DMS79 treated with DMSO at 0.1 percent for 48 hours (cell line): ENCODE measurements at regions not wholly inside any gene's neighbourhood (a gene's known extent, or its start where the extent isn't known, plus 50 kb on each side); places are given as distances from the start of the nearest gene placed in this dataset.

Experiments used
- DNase-seq: peaks from one replicate; lab custom pipeline; 2025; lab: John Stamatoyannopoulos, UW

DNA sequence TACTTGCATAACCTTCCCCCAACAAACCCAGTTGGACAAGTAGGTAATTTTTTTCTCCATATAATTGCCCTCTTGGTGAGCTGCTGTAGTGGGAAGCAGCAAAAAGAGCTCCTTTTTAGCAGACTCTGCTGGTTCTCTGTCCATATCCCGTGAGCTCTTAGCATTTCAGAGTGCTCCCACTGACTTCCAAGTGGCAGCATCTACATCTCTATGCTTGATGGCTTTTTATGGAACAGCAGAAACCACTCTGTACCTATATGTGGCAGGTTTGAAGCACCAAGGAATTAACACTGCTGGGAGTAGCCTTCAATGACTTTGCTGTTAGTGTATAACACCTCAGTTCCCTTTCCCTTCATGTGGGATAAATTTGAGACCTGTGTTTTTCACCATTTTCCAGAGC, 168.4 kb upstream of the NHS start:
- DNase-seq: no peak

DNA sequence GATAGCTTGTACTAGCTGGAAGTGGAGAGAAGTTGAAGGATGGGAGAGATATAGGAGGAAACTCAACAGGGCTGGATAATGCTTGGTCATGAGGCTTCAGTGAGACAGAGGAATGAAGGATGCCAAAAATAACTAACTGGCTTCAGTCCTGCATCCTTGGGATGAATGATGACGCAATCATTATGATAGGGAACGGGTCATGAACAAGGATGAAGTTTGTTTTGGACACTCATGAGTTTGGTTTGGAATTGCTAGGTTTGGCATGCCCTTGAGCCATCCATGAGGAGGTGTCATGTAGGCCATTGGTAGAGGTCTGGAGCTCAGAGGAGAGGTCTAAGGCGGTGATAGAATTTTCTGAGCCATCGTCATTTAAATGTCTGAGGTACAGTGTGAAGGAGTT, 160.0 kb upstream of the NHS start:
- DNase-seq: no peak

- no peak for DNase-seq
Observed at GRCh38 chrX:17226736-17227135, 148.3 kb upstream of the NHS start.

DNA sequence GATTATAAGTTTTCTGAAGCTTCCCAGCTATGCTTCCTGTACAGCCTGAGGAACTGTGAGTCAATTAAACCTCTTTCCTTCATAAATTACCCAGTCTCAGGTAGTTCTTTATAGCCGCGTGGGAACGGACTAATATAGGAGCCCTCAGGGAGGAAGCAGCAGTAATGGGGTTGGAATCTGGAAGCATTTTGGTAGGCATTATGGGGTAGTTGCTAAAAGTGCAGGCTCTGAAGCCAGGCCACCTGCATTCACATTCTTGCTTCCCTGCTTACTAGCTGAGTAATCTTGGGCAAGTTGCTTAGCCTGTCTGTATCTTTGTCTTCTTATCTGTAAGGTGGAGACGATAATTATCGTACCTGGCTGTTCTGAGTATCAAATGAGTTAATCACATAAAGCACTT, 137.9 kb upstream of the NHS start:
- no peak for DNase-seq

DNA sequence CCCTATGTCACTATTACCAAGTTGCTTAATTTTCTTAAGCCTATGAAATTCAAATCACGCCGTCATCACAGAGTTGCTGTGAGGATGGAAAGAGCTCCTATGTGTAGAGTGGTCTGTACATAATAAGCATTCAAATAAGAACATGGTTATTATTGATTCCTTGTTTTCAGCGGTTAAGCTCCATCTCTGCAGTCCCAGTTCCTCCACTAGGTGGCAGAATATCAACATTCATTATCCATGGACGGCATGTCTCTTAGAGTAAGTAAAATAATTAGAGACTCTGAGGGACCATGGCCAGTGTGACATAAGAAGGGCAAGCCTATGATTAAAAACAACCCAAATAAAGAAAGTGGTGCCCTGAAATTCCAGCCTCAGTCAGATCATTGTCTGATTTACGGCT, 132.5 kb upstream of the NHS start:
- DNase-seq: no peak

GRCh38 chrX:17247144-17247543, 127.9 kb upstream of the NHS start:
- no peak for DNase-seq

- DNase-seq: no peak
Observed at GRCh38 chrX:17262123-17262522, 112.9 kb upstream of the NHS start.

DNA sequence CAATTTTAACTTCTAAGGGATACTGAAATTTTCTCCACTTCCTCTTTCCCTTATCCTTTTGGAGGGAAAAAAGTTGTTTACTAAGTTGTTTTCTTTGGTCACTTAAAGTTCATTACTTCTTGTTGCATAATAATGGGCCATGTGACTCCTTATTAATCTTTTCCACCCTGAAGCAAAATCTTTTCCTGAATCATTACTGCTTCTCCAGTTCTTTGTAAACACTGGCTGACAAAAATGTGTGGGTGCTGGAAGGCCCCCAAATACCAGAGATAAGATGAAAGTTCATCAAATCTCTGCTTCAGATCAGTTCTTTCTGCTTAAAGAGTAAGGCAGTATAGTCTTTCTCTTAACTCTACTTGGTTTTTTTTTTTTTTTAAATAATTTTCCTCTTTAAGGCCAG, 108.9 kb upstream of the NHS start:
- DNase-seq: no peak

DNA sequence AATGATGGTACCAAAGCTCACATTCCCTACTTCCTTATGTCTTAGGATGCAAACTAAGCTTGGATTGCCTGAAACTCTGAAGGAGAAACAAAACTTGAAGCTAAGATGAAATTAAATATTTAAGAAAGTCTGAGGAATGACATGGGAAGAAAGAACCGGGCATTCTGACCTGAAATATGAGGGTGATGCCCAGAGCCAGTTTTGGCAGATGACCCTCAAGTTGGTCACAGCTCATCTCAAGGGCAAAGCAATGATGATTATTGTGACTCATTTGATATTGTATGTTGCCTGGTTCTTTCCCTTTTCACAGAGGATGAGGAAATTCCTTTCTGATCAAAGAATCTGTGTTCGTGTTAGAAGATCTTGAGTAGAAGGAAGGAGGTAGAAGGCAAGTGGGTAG, 96.0 kb upstream of the NHS start:
- DNase-seq: no peak

GRCh38 chrX:17285983-17286382, 89.0 kb upstream of the NHS start:
- DNase-seq: no peak

- no peak for DNase-seq
Observed at GRCh38 chrX:17291171-17291900, 83.7 kb upstream of the NHS start.

DNA sequence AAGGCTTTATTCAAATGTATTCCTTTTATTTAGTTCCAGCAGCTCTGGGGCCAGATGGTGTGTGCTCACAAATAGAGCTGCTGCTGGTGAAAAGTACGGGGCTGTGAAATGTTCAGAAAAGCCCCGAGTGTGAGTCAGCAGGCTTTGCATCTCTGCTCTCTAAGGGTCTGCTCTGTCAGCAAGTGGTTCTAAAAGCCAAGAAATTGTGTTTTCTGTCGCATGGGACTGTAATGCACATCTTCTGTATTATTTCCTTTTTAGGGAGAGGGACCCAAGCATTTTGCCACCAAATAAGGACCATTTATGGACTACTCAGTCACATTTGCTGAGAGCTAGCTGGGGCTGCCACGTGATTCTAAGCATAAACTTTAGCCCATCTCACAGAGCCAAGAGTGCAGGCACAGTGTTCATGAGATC, 82.9 kb upstream of the NHS start:
- DNase-seq: no peak

GRCh38 chrX:17294561-17294960, 80.4 kb upstream of the NHS start:
- DNase-seq: no peak

DNA sequence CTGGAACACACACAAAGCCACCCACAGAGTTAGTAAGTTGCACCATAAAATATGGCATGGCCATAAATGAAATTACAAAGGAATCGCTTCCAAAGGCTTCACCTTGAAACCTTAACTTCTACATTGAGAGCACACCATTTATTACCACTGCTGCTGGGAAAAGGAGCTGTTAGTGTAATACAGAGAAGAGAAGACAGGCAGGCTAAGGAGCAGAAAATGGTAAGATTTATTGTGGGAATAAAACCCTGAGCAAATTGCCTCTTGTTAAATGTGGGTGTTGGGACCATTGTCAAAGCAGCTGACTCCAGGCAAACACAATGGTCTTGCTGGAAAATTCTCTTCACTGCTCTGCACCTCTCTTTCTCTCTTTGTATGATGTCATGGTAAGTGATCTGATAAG, 79.2 kb upstream of the NHS start:
- no peak for DNase-seq

GRCh38 chrX:17298564-17298963, 76.4 kb upstream of the NHS start:
- no peak for DNase-seq

GRCh38 chrX:17299206-17299605, 75.8 kb upstream of the NHS start:
- DNase-seq: peak; percentile 0

DNA sequence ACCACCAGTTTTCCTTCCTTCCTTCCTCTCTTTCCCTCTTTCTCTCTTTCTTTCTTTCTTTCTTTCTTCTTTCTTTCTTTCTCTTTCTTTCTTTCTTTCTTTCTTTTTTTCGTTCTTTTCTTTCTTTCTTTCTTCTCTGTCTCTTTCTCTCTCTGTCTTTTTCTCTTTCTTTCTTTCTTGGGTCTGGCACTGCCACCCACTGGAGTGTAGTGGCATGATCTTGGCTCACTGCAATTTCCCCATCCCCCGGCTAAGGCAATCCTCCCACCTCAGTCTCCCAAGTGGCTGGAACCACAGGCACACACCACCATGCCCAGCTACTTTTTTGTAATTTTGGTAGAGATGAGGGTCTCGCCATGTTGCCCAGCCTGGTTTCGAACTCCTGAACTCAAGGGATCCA, 51.6 kb upstream of the NHS start:
- no peak for DNase-seq
